ENCODE measurements at regions not wholly inside any gene's neighbourhood (a gene's known extent, or its start where the extent isn't known, plus 50 kb on each side); places are given as distances from the start of the nearest gene placed in this dataset.
"Not testable (repeated sequence)": the region's sequence is repeated elsewhere in the genome, so short reads cannot be mapped to it uniquely, and the experiment has no call there.

DNA sequence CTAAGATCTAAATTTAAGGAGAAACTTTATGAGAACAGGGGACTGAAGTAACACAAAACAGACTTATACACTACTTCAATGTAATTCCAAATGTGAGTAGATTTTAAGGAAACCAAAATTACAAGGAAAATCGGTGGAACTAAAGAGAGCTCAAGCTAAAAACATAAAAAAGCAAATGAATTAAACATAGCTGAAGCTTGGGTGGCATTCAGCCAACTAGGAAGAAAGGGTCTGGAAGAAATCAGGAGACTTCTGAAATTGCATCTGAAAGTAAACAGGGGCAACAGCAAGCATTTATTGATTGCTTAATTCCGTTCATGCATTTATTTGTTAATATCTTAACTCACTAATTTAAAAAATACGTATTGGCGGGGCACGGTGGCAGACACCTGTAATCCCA is 727.3 kb upstream of the PKDCC start:
- 86 to 92% methylated on average over 5 of the region's 5 CpGs for WGBS, 2 donors
- intact Hi-C loops (cut with DNase I): no loop called here
- Histone ChIP-seq H3K9me3 (no peaks in the 10 kb centered on the region), H3K27ac (no peak overlapping the region), H3K27me3 (no peaks in the 10 kb centered on the region), H3K4me3 (no peak overlapping the region), H3K4me1 (no peaks in the 10 kb centered on the region), H3K36me3 (no peaks in the 10 kb centered on the region)
- ATAC-seq: no peak
- TF ChIP-seq, protein P1, sequence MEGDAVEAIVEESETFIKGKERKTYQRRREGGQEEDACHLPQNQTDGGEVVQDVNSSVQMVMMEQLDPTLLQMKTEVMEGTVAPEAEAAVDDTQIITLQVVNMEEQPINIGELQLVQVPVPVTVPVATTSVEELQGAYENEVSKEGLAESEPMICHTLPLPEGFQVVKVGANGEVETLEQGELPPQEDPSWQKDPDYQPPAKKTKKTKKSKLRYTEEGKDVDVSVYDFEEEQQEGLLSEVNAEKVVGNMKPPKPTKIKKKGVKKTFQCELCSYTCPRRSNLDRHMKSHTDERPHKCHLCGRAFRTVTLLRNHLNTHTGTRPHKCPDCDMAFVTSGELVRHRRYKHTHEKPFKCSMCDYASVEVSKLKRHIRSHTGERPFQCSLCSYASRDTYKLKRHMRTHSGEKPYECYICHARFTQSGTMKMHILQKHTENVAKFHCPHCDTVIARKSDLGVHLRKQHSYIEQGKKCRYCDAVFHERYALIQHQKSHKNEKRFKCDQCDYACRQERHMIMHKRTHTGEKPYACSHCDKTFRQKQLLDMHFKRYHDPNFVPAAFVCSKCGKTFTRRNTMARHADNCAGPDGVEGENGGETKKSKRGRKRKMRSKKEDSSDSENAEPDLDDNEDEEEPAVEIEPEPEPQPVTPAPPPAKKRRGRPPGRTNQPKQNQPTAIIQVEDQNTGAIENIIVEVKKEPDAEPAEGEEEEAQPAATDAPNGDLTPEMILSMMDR (IDR thresholded peaks at IDR 0.05): no peak
- no peak for DNase-seq

GRCh38 chr2:41321351-41321750 is 726.5 kb upstream of the PKDCC start:
- TF ChIP-seq, protein P1 (IDR thresholded peaks at IDR 0.05): no peak
- Histone ChIP-seq H3K9me3 (no peaks in the 10 kb centered on the region), H3K4me3 (no peak overlapping the region), H3K36me3 (no peaks in the 10 kb centered on the region), H3K4me1 (no peaks in the 10 kb centered on the region), H3K27ac (no peak overlapping the region), H3K27me3 (no peaks in the 10 kb centered on the region)
- DNase-seq (no peak), ATAC-seq (no peak)
- intact Hi-C loops (cut with DNase I): no loop called here

DNA sequence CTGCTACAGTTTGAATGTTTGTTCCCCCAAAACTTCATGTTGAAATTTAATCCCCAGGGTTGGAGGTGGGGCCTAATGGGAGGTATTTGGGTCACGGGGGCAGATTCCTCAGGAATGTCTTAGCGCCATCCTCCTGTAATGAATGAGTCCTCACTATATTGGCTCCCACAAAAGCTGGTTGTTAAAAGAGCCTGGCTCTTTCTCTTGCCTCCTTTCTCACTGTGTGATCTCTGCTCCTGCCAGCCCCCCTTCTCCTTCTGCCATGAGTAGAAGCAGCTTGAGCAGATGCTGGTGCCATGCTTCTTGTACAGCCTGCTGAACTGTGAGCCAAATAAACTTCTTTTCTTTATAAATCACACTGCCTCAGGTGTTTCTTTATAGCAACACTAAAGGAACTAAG is 721.0 kb upstream of the PKDCC start:
- no peaks in the 10 kb centered on the region for H3K27me3 ChIP-seq
- intact Hi-C loops (cut with DNase I): no loop called here
- no peaks in the 10 kb centered on the region for H3K9me3 ChIP-seq
- no peaks in the 10 kb centered on the region for H3K36me3 ChIP-seq
- 68 to 90% methylated on average over 2 of the region's 2 CpGs for WGBS, 2 donors
- H3K4me1 ChIP-seq: no peaks in the 10 kb centered on the region
- H3K27ac ChIP-seq: no peak overlapping the region
- DNase-seq (no peak), ATAC-seq (no peak)
- TF ChIP-seq, protein P1 (IDR thresholded peaks at IDR 0.05): no peak
- H3K4me3 ChIP-seq: no peak overlapping the region

DNA sequence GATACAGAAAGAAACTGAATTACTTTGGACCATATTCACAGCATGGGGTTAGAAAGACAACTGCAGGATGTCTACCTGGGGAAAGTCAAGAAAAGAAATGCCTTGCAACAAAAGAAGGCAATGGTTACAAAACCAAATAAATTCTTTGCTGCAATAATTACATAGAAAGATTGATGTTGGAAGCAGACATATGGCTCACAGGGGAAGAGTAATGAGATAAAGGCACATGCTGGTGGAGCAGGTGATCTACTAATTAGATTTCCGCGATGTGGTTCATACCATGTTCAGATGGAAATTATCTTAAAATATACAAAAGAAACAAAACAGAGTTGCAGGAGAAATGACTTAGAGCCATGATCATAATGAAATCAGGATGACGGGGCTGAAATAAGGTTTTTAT is 718.8 kb upstream of the PKDCC start:
- H3K9me3 ChIP-seq: no peaks in the 10 kb centered on the region
- ATAC-seq (no peak), DNase-seq (no peak)
- TF ChIP-seq, protein P1 (IDR thresholded peaks at IDR 0.05): no peak
- H3K27me3 ChIP-seq: no peaks in the 10 kb centered on the region
- no peak overlapping the region for H3K4me3 ChIP-seq
- WGBS, 2 donors: 60 to 94% methylated on average over 3 of the region's 3 CpGs
- H3K27ac ChIP-seq: no peak overlapping the region
- intact Hi-C loops (cut with DNase I): no loop called here
- H3K4me1 ChIP-seq: no peaks in the 10 kb centered on the region
- H3K36me3 ChIP-seq: no peaks in the 10 kb centered on the region

- DNase-seq: no peak
- H3K4me1 ChIP-seq: peaks cover 0 to 3% (median 0%) of the 10 kb centered on the region in 9 donors
- no peak for ATAC-seq
- 90 to 97% methylated on average over 2 of the region's 2 CpGs for WGBS, 2 donors
- no peak overlapping the region for H3K4me3 ChIP-seq
- intact Hi-C loops (cut with DNase I): no loop called here
- no peaks in the 10 kb centered on the region for H3K27me3 ChIP-seq
- TF ChIP-seq, protein P1 (IDR thresholded peaks at IDR 0.05): no peak
- H3K9me3 ChIP-seq: no peaks in the 10 kb centered on the region
- no peak overlapping the region for H3K27ac ChIP-seq
- H3K36me3 ChIP-seq: no peaks in the 10 kb centered on the region
These were observed 713.7 kb upstream of the PKDCC start for GRCh38 chr2:41334159-41334558.

- 95 to 96% methylated on average over 10 to 31 of the region's 31 CpGs for WGBS, 2 donors
- ATAC-seq; H3K36me3 ChIP-seq; H3K4me3 ChIP-seq; DNase-seq; H3K4me1 ChIP-seq; H3K27me3 ChIP-seq; H3K9me3 ChIP-seq; H3K27ac ChIP-seq; intact Hi-C loops (cut with DNase I): not testable (repeated sequence)
These were observed 712.2 kb upstream of the PKDCC start for GRCh38 chr2:41335573-41335972.

All from heart right ventricle (tissue), 16 donors.